HCT116 (cell line): ENCODE measurements at regions not wholly inside any gene's neighbourhood (a gene's known extent, or its start where the extent isn't known, plus 50 kb on each side); places are given as distances from the start of the nearest gene placed in this dataset.

ENCODE experiments used
- ATAC-seq: fragments of 200-7000 bp; cut with Tn5 transposase; 2 replicates; pipeline ENCODE4 v1.9.1; 2020; ENCODE audit warnings: mild to moderate bottlenecking, moderate library complexity
- BruUV-seq: library from RNA; stranded (reverse); fragments of 400-500 nt; replicated peaks from 2 replicates; lab custom pipeline; 2021; lab: Mats Ljungman, UMichigan
- CTCF ChIA-PET: fragments of 300-600 bp; sonication (Branson Sonifier 250); formaldehyde crosslinking; loops from one replicate; lab custom pipeline; 2021; ENCODE audit warnings: antibody characterized with exemption; lab: Charles Lee
- POLR2A ChIA-PET: fragments of 300-600, 350-600 bp; sonication (Branson Sonifier 250); formaldehyde crosslinking; loops from one replicate; lab custom pipeline; 2021; ENCODE audit warnings: antibody characterized with exemption; lab: Charles Lee
- RAD21 ChIA-PET, 2 experiments: fragments of 300-600 bp; sonication (Branson Sonifier 250); formaldehyde crosslinking; loops; one replicate each; lab custom pipeline; 2023; ENCODE audit warnings: low total read pairs in 2 of 2; ENCODE audit not compliant: uncharacterized antibody in 2 of 2, unreplicated experiment in 2 of 2, low non-redundant PET in 1 of 2; lab: Charles Lee
- DNase-seq: peaks from one replicate; pipeline ENCODE4 v3.0.0-alpha.2; 2010; ENCODE audit warnings: low read depth, low spot score
- H2AFZ ChIP-seq: fragments of 200-600 bp; shearing (Covaris generic), sonication (generic); 2 replicates; pipeline ENCODE4 v1.6.1; 2017; ENCODE audit warnings: low read depth, mixed run types, mixed read lengths, antibody characterized with exemption, low read length; ENCODE audit not compliant: poor library complexity, severe bottlenecking
- H3K27ac ChIP-seq: 2 replicates; pipeline ENCODE4 v1.5.1; 2012; ENCODE audit warnings: low read depth, low read length
- H3K27me3 ChIP-seq: fragments of 200-600 bp; sonication (generic); 2 replicates; pipeline ENCODE4 v1.6.1; 2016; ENCODE audit warnings: mixed run types, low read length, mixed read lengths; ENCODE audit not compliant: insufficient read depth
- H3K36me3 ChIP-seq, 2 experiments: fragments of 200-500 bp in 1 of 2; fragments of 200-600 bp in 1 of 2; sonication (Bioruptor generic) in 1 of 2; sonication (generic) in 1 of 2; 2 replicates each; pipeline versions ENCODE4 v1.5.1 to v1.6.1; 2014 to 2016; ENCODE audit warnings: low read length in 2 of 2, inconsistent platforms in 1 of 2, mixed read lengths in 1 of 2, mixed run types in 1 of 2; ENCODE audit not compliant: insufficient read depth in 2 of 2, control insufficient read depth in 1 of 2
- H3K4me1 ChIP-seq, 2 experiments: fragments of 200-600 bp in 1 of 2; sonication (generic) in 1 of 2; 2 replicates each; pipeline versions ENCODE4 v1.5.1 to v1.6.1; 2012 to 2017; ENCODE audit warnings: low read length in 2 of 2, inconsistent platforms in 1 of 2, mild to moderate bottlenecking in 1 of 2, mixed read lengths in 1 of 2, mixed run types in 1 of 2, moderate library complexity in 1 of 2; ENCODE audit not compliant: insufficient read depth in 2 of 2, control insufficient read depth in 1 of 2
- H3K4me2 ChIP-seq: fragments of 200-600 bp; sonication (generic); 2 replicates; pipeline ENCODE4 v1.6.1; 2017; ENCODE audit warnings: mixed run types, low read length, mixed read lengths
- H3K4me3 ChIP-seq, 2 experiments: fragments of 200-600 bp in 1 of 2; sonication (generic) in 1 of 2; replicated peaks in 1 of 2; 2 replicates each; pipeline ENCODE4 v1.5.1; 2011 to 2016; ENCODE audit warnings: low read length in 2 of 2, control low read depth in 1 of 2, low read depth in 1 of 2, mild to moderate bottlenecking in 1 of 2, mixed read lengths in 1 of 2, mixed run types in 1 of 2
- H3K79me2 ChIP-seq: fragments of 200-600 bp; sonication (generic); 2 replicates; pipeline ENCODE4 v1.6.1; 2017; ENCODE audit warnings: mild to moderate bottlenecking, mixed run types, low read length, moderate library complexity, mixed read lengths; ENCODE audit not compliant: insufficient read depth
- H3K9ac ChIP-seq: fragments of 200-600 bp; sonication (generic); 2 replicates; pipeline ENCODE4 v1.6.1; 2016; ENCODE audit warnings: low read length, mixed read lengths
- H3K9me2 ChIP-seq: fragments of 200-600 bp; sonication (generic), shearing (Covaris generic); 2 replicates; pipeline ENCODE4 v1.6.1; 2017; ENCODE audit warnings: mixed run types, mild to moderate bottlenecking, moderate library complexity; ENCODE audit not compliant: insufficient read depth
- H3K9me3 ChIP-seq, 2 experiments: fragments of 200-500 bp in 1 of 2; fragments of 200-600 bp in 1 of 2; sonication (Bioruptor generic) in 1 of 2; sonication (generic) in 1 of 2; 2 replicates each; pipeline ENCODE4 v1.6.1; 2014 to 2017; ENCODE audit warnings: low read length in 2 of 2, mixed read lengths in 2 of 2, inconsistent platforms in 1 of 2, low read depth in 1 of 2, mild to moderate bottlenecking in 1 of 2, mixed run types in 1 of 2, moderate library complexity in 1 of 2; ENCODE audit not compliant: control insufficient read depth in 1 of 2, insufficient read depth in 1 of 2
- H4K20me1 ChIP-seq: fragments of 200-600 bp; sonication (generic), shearing (Covaris generic); 2 replicates; pipeline ENCODE4 v1.6.1; 2017; ENCODE audit warnings: mixed run types, mild to moderate bottlenecking, moderate library complexity; ENCODE audit not compliant: insufficient read depth
- CBX3 ChIP-seq: IDR thresholded peaks from 2 replicates; pipeline ENCODE4 v1.6.1; 2012; ENCODE audit warnings: low read depth
- CEBPB ChIP-seq: IDR thresholded peaks from 2 replicates; pipeline ENCODE4 v1.6.1; 2012; ENCODE audit warnings: low read depth
- EGR1 ChIP-seq: IDR thresholded peaks from 2 replicates; pipeline ENCODE4 v1.6.1; 2012; ENCODE audit warnings: low read depth
- ELF1 ChIP-seq: IDR thresholded peaks from 2 replicates; pipeline ENCODE4 v1.6.1; 2012; ENCODE audit warnings: low read depth, borderline replicate concordance
- EZH2phosphoT487 ChIP-seq: fragments of 200-600 bp; IDR thresholded peaks from 2 replicates; pipeline ENCODE4 v1.6.1; 2018; ENCODE audit warnings: antibody characterized with exemption, borderline replicate concordance
- FOSL1 ChIP-seq: IDR thresholded peaks from 2 replicates; pipeline ENCODE4 v1.6.1; 2012; ENCODE audit warnings: low read depth
- JUND ChIP-seq: IDR thresholded peaks from 2 replicates; pipeline ENCODE4 v1.6.1; 2012
- POLR2A ChIP-seq: IDR thresholded peaks from 2 replicates; pipeline ENCODE4 v1.7.0; 2011; ENCODE audit warnings: borderline replicate concordance; ENCODE audit not compliant: insufficient read depth, insufficient read length; ENCODE audit errors: extremely low read depth
- POLR2AphosphoS5 ChIP-seq: IDR thresholded peaks from 2 replicates; pipeline ENCODE4 v1.6.1; 2011; ENCODE audit warnings: mild to moderate bottlenecking, low read depth, low read length, moderate library complexity
- SIN3A ChIP-seq: IDR thresholded peaks from 2 replicates; pipeline ENCODE4 v1.6.1; 2012; ENCODE audit warnings: low read depth
- SP1 ChIP-seq: IDR thresholded peaks from 2 replicates; pipeline ENCODE4 v1.6.1; 2012; ENCODE audit warnings: low read depth
- SRF ChIP-seq: IDR thresholded peaks from 2 replicates; pipeline ENCODE4 v1.6.1; 2012; ENCODE audit warnings: low read depth
- TCF7L2 ChIP-seq: IDR thresholded peaks from 2 replicates; pipeline ENCODE4 v1.7.0; 2011; ENCODE audit warnings: borderline replicate concordance, inconsistent platforms; ENCODE audit not compliant: insufficient read depth, insufficient read length; ENCODE audit errors: extremely low read depth
- YY1 ChIP-seq: IDR thresholded peaks from 2 replicates; pipeline ENCODE4 v1.6.1; 2011; ENCODE audit warnings: low read length, low read depth, moderate library complexity, mild to moderate bottlenecking; ENCODE audit not compliant: insufficient replicate concordance; ENCODE audit errors: extremely low read depth
- ZFX ChIP-seq: fragments of 450-650 bp; IDR thresholded peaks from 2 replicates; pipeline ENCODE4 v1.6.1; 2017
- ZNF274 ChIP-seq: fragments of 200-500 bp; sonication (Bioruptor generic); IDR thresholded peaks from 2 replicates; pipeline ENCODE4 v1.6.1; 2014; ENCODE audit warnings: mild to moderate bottlenecking, low read depth, low read length, inconsistent platforms
- intact Hi-C: fragments of 100-400 bp; cut with micrococcal nuclease; formaldehyde crosslinking; loops from 2 replicates; pipeline ENCODE4 v1.10.0; 2022
- TF ChIP-seq, protein P1 (sequence below): IDR thresholded peaks from 2 replicates; pipeline ENCODE4 v1.6.1; 2012
- TF ChIP-seq, protein P2 (sequence below): IDR thresholded peaks from 2 replicates; pipeline ENCODE4 v1.6.1; 2012
- TF ChIP-seq, protein P3 (sequence below): IDR thresholded peaks from 2 replicates; pipeline ENCODE4 v1.6.1; 2012; ENCODE audit warnings: low read depth
- TF ChIP-seq, protein P4 (sequence below): IDR thresholded peaks from 2 replicates; pipeline ENCODE4 v1.6.1; 2011; ENCODE audit warnings: mild to moderate bottlenecking, low read length, moderate library complexity; ENCODE audit not compliant: insufficient replicate concordance; ENCODE audit errors: extremely low read depth

DNA sequence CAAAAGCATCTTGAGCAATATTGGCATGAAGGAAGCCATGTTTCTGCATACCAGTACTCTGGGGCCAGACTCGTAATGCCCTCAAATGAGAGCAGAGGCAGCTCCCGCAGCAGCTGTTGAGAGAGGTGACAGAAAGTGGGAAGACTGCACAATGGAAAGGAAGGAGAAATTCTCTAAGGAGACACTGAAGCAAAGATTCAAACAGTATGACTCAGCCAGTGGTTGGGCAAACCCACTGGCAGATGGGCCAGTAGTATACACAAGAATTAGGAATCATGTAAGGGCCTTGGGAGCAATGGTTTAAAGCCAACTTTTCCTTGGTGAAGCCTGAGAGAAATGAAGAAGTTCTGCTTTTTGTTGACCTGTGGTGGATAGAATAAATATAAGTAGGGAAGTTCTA is 2092.7 kb upstream of the PIK3C3 start:
- Histone ChIP-seq H3K9me2 (no peaks in the 10 kb centered on the region), H3K4me3 (no peak overlapping the region), H3K4me2 (no peak overlapping the region), H3K9me3 (peaks cover 0 to 5% of the 10 kb centered on the region in 2 experiments; a peak in 2 of 4 replicates), H2AFZ (no peak overlapping the region), H3K79me2 (no peaks in the 10 kb centered on the region), H3K4me1 (no peaks in the 10 kb centered on the region), H3K27ac (no peak overlapping the region), H3K36me3 (no peaks in the 10 kb centered on the region), H4K20me1 (no peaks in the 10 kb centered on the region), H3K27me3 (no peaks in the 10 kb centered on the region), H3K9ac (no peak overlapping the region)
- DNase-seq: no peak
- ChIA-PET CTCF (no interaction called here), RAD21 (no interaction called here), POLR2A (no interaction called here)
- TF ChIP-seq, protein P1, sequence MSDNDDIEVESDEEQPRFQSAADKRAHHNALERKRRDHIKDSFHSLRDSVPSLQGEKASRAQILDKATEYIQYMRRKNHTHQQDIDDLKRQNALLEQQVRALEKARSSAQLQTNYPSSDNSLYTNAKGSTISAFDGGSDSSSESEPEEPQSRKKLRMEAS: no peak
- TF ChIP-seq, protein P2, sequence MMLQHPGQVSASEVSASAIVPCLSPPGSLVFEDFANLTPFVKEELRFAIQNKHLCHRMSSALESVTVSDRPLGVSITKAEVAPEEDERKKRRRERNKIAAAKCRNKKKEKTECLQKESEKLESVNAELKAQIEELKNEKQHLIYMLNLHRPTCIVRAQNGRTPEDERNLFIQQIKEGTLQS: no peak
- TF ChIP-seq SRF (no peak), EZH2phosphoT487 (no peak), POLR2A (no peak), JUND (no peak), ZFX (no peak), CBX3 (no peak), CEBPB (no peak), FOSL1 (no peak), YY1 (no peak), POLR2AphosphoS5 (no peak), ELF1 (no peak), TCF7L2 (no peak), EGR1 (no peak), SP1 (no peak), ZNF274 (no peak), SIN3A (no peak)
- TF ChIP-seq, protein P3, sequence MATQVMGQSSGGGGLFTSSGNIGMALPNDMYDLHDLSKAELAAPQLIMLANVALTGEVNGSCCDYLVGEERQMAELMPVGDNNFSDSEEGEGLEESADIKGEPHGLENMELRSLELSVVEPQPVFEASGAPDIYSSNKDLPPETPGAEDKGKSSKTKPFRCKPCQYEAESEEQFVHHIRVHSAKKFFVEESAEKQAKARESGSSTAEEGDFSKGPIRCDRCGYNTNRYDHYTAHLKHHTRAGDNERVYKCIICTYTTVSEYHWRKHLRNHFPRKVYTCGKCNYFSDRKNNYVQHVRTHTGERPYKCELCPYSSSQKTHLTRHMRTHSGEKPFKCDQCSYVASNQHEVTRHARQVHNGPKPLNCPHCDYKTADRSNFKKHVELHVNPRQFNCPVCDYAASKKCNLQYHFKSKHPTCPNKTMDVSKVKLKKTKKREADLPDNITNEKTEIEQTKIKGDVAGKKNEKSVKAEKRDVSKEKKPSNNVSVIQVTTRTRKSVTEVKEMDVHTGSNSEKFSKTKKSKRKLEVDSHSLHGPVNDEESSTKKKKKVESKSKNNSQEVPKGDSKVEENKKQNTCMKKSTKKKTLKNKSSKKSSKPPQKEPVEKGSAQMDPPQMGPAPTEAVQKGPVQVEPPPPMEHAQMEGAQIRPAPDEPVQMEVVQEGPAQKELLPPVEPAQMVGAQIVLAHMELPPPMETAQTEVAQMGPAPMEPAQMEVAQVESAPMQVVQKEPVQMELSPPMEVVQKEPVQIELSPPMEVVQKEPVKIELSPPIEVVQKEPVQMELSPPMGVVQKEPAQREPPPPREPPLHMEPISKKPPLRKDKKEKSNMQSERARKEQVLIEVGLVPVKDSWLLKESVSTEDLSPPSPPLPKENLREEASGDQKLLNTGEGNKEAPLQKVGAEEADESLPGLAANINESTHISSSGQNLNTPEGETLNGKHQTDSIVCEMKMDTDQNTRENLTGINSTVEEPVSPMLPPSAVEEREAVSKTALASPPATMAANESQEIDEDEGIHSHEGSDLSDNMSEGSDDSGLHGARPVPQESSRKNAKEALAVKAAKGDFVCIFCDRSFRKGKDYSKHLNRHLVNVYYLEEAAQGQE: no peak
- TF ChIP-seq, protein P4, sequence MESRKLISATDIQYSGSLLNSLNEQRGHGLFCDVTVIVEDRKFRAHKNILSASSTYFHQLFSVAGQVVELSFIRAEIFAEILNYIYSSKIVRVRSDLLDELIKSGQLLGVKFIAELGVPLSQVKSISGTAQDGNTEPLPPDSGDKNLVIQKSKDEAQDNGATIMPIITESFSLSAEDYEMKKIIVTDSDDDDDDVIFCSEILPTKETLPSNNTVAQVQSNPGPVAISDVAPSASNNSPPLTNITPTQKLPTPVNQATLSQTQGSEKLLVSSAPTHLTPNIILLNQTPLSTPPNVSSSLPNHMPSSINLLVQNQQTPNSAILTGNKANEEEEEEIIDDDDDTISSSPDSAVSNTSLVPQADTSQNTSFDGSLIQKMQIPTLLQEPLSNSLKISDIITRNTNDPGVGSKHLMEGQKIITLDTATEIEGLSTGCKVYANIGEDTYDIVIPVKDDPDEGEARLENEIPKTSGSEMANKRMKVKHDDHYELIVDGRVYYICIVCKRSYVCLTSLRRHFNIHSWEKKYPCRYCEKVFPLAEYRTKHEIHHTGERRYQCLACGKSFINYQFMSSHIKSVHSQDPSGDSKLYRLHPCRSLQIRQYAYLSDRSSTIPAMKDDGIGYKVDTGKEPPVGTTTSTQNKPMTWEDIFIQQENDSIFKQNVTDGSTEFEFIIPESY: no peak
- ATAC-seq: no peak
- BruUV-seq: no TSS peak
- intact Hi-C loops: no loop called here
